Stimulated activated CD4-positive, alpha-beta T cell treated with anti-CD3 and anti-CD28 coated beads, Interleukin-12 subunit alpha, Interleukin-12 subunit beta, amount 100 ng/mL, for 48 hours (primary cell): ENCODE measurements at regions not wholly inside any gene's neighbourhood (a gene's known extent, or its start where the extent isn't known, plus 50 kb on each side); places are given as distances from the start of the nearest gene placed in this dataset.

Experiments
- DNase-seq, 3 donors: peaks; one replicate each; pipeline ENCODE4 v3.0.0-alpha.2; 2020; ENCODE audit warnings: low read depth in 2 of 3, low spot score in 1 of 3

- no peak for DNase-seq
Observed at GRCh38 chr9:91127653-91128052, 234.1 kb downstream of the AUH start.

GRCh38 chr9:91130796-91131318 is 230.9 kb downstream of the AUH start:
- DNase-seq, result no peak

GRCh38 chr9:91131433-91131839 is 230.3 kb downstream of the AUH start:
- peak; percentile 63 to 81 (median 68) for DNase-seq

- DNase-seq, result no peak
Observed at GRCh38 chr9:91132576-91133073, 229.1 kb downstream of the AUH start.

- DNase-seq, result no peak
Observed at GRCh38 chr9:91134608-91135007, 227.1 kb downstream of the AUH start.

GRCh38 chr9:91137391-91137790 is 224.3 kb downstream of the AUH start:
- no peak for DNase-seq

GRCh38 chr9:91138760-91139159 is 223.0 kb downstream of the AUH start:
- no peak for DNase-seq

- DNase-seq, result no peak
Observed at GRCh38 chr9:91141407-91141965, 220.2 kb downstream of the AUH start.

- no peak for DNase-seq
Observed at GRCh38 chr9:91143162-91143561, 218.6 kb downstream of the AUH start.

- DNase-seq, result no peak
Observed at GRCh38 chr9:91143642-91144041, 218.1 kb downstream of the AUH start.

GRCh38 chr9:91144769-91145168 is 216.9 kb downstream of the AUH start:
- no peak for DNase-seq

GRCh38 chr9:91145496-91145895 is 216.2 kb downstream of the AUH start:
- DNase-seq, result no peak

- DNase-seq, result no peak
Observed at GRCh38 chr9:91146391-91147019, 215.2 kb downstream of the AUH start.

- no peak for DNase-seq
Observed at GRCh38 chr9:91147079-91147708, 214.5 kb downstream of the AUH start.

GRCh38 chr9:91148306-91148705 is 213.4 kb downstream of the AUH start:
- no peak for DNase-seq

- no peak for DNase-seq
Observed at GRCh38 chr9:91150273-91150997, 211.3 kb downstream of the AUH start.

- DNase-seq, result peak in 1 of 3 donors; percentile 55
Observed at GRCh38 chr9:91150998-91151717, 210.6 kb downstream of the AUH start.

- DNase-seq, result no peak
Observed at GRCh38 chr9:91151718-91152095, 210.0 kb downstream of the AUH start.

GRCh38 chr9:91154686-91155085 is 207.0 kb downstream of the AUH start:
- DNase-seq, result no peak

- DNase-seq, result no peak
Observed at GRCh38 chr9:91155181-91155580, 206.5 kb downstream of the AUH start.

- DNase-seq, result no peak
Observed at GRCh38 chr9:91155746-91156376, 205.9 kb downstream of the AUH start.
